ENCODE measurements at regions not wholly inside any gene's neighbourhood (a gene's known extent, or its start where the extent isn't known, plus 50 kb on each side); places are given as distances from the start of the nearest gene placed in this dataset.

GRCh38 chr15:79678032-79678701 is 218.6 kb downstream of the MTHFS start:
- TF ChIP-seq CTCF (IDR thresholded peaks at IDR 0.05) = no peak
- TF ChIP-seq CDX4 (CRISPR knock-in tag; IDR thresholded peaks at IDR 0.05; ENCODE audit: borderline replicate concordance) = no peak
- TF ChIP-seq STAT6 (CRISPR knock-in tag; conservative IDR thresholded peaks at IDR 0.05; ENCODE audit: low read depth) = no peak
- no peak for TF ChIP-seq FOXJ3 (CRISPR knock-in tag; IDR thresholded peaks at IDR 0.05; ENCODE audit: borderline replicate concordance)
- no peak for TF ChIP-seq SP1 (CRISPR knock-in tag; conservative IDR thresholded peaks at IDR 0.05)
- TF ChIP-seq NFE2L1 (CRISPR knock-in tag; IDR thresholded peaks at IDR 0.05) = no peak
- TF ChIP-seq MAX (CRISPR knock-in tag; IDR thresholded peaks at IDR 0.05) = no peak
- TF ChIP-seq, protein P1, sequence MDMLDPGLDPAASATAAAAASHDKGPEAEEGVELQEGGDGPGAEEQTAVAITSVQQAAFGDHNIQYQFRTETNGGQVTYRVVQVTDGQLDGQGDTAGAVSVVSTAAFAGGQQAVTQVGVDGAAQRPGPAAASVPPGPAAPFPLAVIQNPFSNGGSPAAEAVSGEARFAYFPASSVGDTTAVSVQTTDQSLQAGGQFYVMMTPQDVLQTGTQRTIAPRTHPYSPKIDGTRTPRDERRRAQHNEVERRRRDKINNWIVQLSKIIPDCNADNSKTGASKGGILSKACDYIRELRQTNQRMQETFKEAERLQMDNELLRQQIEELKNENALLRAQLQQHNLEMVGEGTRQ (CRISPR knock-in tag; IDR thresholded peaks at IDR 0.05) = no peak
- TF ChIP-seq, protein P2, sequence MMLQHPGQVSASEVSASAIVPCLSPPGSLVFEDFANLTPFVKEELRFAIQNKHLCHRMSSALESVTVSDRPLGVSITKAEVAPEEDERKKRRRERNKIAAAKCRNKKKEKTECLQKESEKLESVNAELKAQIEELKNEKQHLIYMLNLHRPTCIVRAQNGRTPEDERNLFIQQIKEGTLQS (CRISPR knock-in tag; conservative IDR thresholded peaks at IDR 0.05) = no peak
- TF ChIP-seq NFATC4 (CRISPR knock-in tag; IDR thresholded peaks at IDR 0.05) = no peak
- no peak for TF ChIP-seq PREB (CRISPR knock-in tag; IDR thresholded peaks at IDR 0.05; ENCODE audit: borderline replicate concordance)

Data from WTC11 (cell line).